Thoracic aorta (tissue), 2 donors: ENCODE measurements at regions not wholly inside any gene's neighbourhood (a gene's known extent, or its start where the extent isn't known, plus 50 kb on each side); places are given as distances from the start of the nearest gene placed in this dataset.

Experiments used
- ATAC-seq: fragments of 150-250 bp; one replicate; pipeline ENCODE4 v1.8.0; 2017; ENCODE audit warnings: low read depth; ENCODE audit not compliant: insufficient number of reproducible peaks, low FRiP score
- DNase-seq: peaks from one replicate; pipeline ENCODE4 v3.0.0-alpha.2; 2020; ENCODE audit warnings: low spot score
- H3K27ac ChIP-seq, 2 donors: fragments of 200-600 bp; sonication (generic); 1 replicate in 1 of 2; 2 replicates in 1 of 2; pipeline ENCODE4 v1.5.1; 2016; ENCODE audit warnings: mild to moderate bottlenecking in 2 of 2, moderate library complexity in 2 of 2
- H3K27me3 ChIP-seq: fragments of 200-600 bp; sonication (generic); replicated peaks from 2 replicates; pipeline ENCODE4 v1.6.0; 2016; ENCODE audit warnings: mild to moderate bottlenecking; ENCODE audit not compliant: insufficient read depth
- H3K36me3 ChIP-seq: fragments of 200-600 bp; sonication (generic); one replicate; pipeline ENCODE4 v1.5.1; 2016
- H3K4me1 ChIP-seq, 2 donors: fragments of 200-600 bp; sonication (generic); 1 replicate in 1 of 2; 2 replicates in 1 of 2; pipeline versions ENCODE4 v1.5.1 to v1.6.0; 2016; ENCODE audit warnings: low read depth in 2 of 2, mild to moderate bottlenecking in 1 of 2; ENCODE audit not compliant: control insufficient read depth in 1 of 2
- H3K4me3 ChIP-seq: fragments of 200-600 bp; sonication (generic); 2 replicates; pipeline ENCODE4 v1.5.1; 2016; ENCODE audit warnings: mild to moderate bottlenecking
- H3K9me3 ChIP-seq: fragments of 200-600 bp; sonication (generic); 2 replicates; pipeline ENCODE4 v1.5.1; 2016
- TF ChIP-seq, protein P1 (sequence below): fragments of 200-600 bp; sonication (generic); IDR thresholded peaks from one replicate; pipeline ENCODE4 v1.5.1; 2019; ENCODE audit warnings: antibody characterized with exemption

GRCh38 chr5:135119481-135119880 is 85.5 kb upstream of the PITX1 start:
- no peaks in the 10 kb centered on the region for H3K4me1 ChIP-seq
- H3K9me3 ChIP-seq, result no peaks in the 10 kb centered on the region
- TF ChIP-seq, protein P1, sequence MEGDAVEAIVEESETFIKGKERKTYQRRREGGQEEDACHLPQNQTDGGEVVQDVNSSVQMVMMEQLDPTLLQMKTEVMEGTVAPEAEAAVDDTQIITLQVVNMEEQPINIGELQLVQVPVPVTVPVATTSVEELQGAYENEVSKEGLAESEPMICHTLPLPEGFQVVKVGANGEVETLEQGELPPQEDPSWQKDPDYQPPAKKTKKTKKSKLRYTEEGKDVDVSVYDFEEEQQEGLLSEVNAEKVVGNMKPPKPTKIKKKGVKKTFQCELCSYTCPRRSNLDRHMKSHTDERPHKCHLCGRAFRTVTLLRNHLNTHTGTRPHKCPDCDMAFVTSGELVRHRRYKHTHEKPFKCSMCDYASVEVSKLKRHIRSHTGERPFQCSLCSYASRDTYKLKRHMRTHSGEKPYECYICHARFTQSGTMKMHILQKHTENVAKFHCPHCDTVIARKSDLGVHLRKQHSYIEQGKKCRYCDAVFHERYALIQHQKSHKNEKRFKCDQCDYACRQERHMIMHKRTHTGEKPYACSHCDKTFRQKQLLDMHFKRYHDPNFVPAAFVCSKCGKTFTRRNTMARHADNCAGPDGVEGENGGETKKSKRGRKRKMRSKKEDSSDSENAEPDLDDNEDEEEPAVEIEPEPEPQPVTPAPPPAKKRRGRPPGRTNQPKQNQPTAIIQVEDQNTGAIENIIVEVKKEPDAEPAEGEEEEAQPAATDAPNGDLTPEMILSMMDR, result no peak
- H3K27me3 ChIP-seq, result no peaks in the 10 kb centered on the region
- no peaks in the 10 kb centered on the region for H3K36me3 ChIP-seq
- ATAC-seq (no peak), DNase-seq (no peak)
- H3K27ac ChIP-seq, result no peak overlapping the region
- no peak overlapping the region for H3K4me3 ChIP-seq

GRCh38 chr5:135117590-135117989 is 83.6 kb upstream of the PITX1 start:
- DNase-seq (no peak), ATAC-seq (no peak)
- Histone ChIP-seq H3K36me3 (no peaks in the 10 kb centered on the region), H3K9me3 (no peaks in the 10 kb centered on the region), H3K4me1 (no peaks in the 10 kb centered on the region), H3K27me3 (no peaks in the 10 kb centered on the region), H3K4me3 (no peak overlapping the region), H3K27ac (no peak overlapping the region)
- TF ChIP-seq, protein P1, result no peak

DNA sequence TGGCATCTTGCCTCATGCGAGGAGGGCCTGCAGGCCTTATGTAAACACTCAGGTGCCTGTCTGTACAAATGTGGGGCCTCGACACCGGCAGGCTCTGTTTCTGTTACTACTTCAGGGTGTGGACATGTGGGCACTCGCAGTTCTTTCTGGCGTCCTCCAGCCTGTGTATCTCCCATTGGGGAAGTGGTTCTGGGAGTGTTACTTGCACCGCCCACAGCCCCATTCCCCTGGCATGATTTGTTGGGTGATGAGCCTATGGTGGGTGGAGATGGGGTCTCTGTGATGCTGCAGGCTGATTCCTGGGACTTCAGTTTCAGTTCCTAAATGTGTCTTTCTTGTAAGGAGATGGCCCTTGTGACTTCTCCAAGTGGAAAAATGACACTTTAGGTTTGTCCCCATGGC is 82.1 kb upstream of the PITX1 start:
- TF ChIP-seq, protein P1, result no peak
- ATAC-seq, result no peak

GRCh38 chr5:135115591-135115990 is 81.6 kb upstream of the PITX1 start:
- H3K27me3 ChIP-seq, result no peaks in the 10 kb centered on the region
- ATAC-seq (no peak), DNase-seq (no peak)
- no peak overlapping the region for H3K4me3 ChIP-seq
- H3K4me1 ChIP-seq, result no peaks in the 10 kb centered on the region
- H3K27ac ChIP-seq, result no peak overlapping the region
- TF ChIP-seq, protein P1, result no peak
- H3K36me3 ChIP-seq, result no peaks in the 10 kb centered on the region
- no peaks in the 10 kb centered on the region for H3K9me3 ChIP-seq

More for the DNA sequence above, 82.1 kb upstream of the PITX1 start:
- no peak overlapping the region for H3K27ac ChIP-seq
- H3K9me3 ChIP-seq, result no peaks in the 10 kb centered on the region
- H3K36me3 ChIP-seq, result no peaks in the 10 kb centered on the region
- H3K4me3 ChIP-seq, result no peak overlapping the region
- no peak for DNase-seq
- H3K27me3 ChIP-seq, result no peaks in the 10 kb centered on the region
- no peaks in the 10 kb centered on the region for H3K4me1 ChIP-seq

DNA sequence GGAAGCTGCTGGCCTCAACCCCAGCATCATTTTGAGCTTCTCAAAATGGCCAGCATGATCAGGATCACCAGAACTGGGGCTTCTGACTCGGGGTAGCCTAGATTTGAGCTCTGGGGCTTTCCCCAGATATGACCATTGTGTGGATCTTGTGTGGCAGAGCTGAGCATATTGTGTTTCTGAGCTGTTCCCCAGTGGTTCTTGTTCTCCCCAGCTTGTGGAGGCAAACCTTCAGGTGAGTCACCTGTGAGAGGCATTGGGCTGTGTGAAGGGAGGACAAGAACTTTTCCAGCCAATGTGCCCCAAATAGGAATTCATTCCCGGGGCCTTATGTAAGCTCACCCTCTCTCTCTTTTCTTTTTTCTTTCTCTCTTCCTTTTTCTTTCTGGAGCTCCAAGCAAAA is 80.7 kb upstream of the PITX1 start:
- no peak overlapping the region for H3K4me3 ChIP-seq
- no peak for ATAC-seq
- no peak overlapping the region for H3K27ac ChIP-seq
- DNase-seq, result no peak
- H3K9me3 ChIP-seq, result no peaks in the 10 kb centered on the region
- no peaks in the 10 kb centered on the region for H3K4me1 ChIP-seq
- TF ChIP-seq, protein P1, result no peak
- no peaks in the 10 kb centered on the region for H3K36me3 ChIP-seq
- H3K27me3 ChIP-seq, result no peaks in the 10 kb centered on the region
